HG02610 (cell line): ENCODE measurements at regions not wholly inside any gene's neighbourhood (a gene's known extent, or its start where the extent isn't known, plus 50 kb on each side); places are given as distances from the start of the nearest gene placed in this dataset.

Experiments used
- ATAC-seq: cut with Tn5 transposase; IDR thresholded peaks from one replicate; pipeline ENCODE4 v1.9.1; 2021; ENCODE audit warnings: mild to moderate bottlenecking, moderate library complexity; ENCODE audit not compliant: unreplicated experiment

- ATAC-seq = no peak
These were observed 821.3 kb upstream of the TYRP1 start for GRCh38 chr9:11871852-11872251.

DNA sequence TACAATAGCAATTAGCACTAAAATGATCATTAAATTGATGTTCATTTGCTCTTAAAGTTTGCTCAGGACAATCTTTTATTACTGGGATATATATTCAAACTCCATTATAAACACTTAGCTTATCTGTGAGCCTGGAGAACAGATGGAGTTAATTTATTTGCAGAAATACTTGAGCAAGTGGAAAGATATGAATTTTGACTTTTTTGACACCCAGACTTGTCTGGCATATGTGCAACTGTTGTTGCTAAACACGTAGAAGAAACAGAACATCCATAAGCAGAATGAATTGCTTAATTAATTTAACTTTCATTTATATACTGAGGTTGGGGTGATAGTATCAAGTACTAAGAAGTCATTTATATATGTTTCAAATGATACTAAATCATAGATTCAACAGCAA is 820.7 kb upstream of the TYRP1 start:
- no peak for ATAC-seq

- no peak for ATAC-seq
These were observed 818.8 kb upstream of the TYRP1 start for GRCh38 chr9:11874414-11874813.

DNA sequence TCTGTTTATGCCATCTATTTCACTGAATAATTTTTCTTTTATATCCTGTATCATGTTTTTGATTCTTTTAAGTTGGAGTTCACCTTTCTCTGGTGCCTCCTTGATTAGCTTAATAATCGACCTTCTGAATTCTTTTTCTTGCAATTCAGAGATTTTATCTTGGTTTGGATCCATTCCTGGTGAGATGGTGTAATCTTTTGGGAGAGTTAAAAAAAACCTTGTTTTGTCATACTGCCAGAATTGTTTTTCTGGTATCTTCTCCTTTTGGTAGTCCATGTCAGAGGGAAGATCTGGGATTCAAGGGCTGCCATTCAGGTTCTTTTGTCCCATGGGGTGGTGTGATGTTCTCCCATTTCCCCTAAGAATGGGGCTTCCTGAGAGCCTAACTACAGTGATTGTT is 800.8 kb upstream of the TYRP1 start:
- ATAC-seq = no peak

DNA sequence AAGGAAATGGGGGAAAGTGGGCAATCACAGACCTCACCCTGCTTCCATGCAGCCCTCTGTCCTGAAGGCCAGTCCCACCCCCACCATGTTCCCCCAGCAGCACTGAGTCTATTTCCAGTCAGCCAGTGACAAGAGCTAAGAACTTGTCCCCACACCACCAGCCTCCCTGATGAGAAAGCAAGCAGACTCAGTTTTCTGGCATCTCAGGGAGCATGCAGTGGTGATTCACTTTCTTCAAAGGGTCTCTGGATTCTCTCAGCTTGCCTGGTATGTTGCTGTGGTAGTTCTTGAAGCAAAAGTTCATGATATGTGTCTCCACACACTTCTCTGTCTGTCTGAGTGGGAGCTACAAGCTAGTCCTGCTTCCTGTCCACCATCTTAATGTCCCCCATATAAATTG is 799.9 kb upstream of the TYRP1 start:
- ATAC-seq = no peak

GRCh38 chr9:11894136-11894535 is 799.0 kb upstream of the TYRP1 start:
- no peak for ATAC-seq

DNA sequence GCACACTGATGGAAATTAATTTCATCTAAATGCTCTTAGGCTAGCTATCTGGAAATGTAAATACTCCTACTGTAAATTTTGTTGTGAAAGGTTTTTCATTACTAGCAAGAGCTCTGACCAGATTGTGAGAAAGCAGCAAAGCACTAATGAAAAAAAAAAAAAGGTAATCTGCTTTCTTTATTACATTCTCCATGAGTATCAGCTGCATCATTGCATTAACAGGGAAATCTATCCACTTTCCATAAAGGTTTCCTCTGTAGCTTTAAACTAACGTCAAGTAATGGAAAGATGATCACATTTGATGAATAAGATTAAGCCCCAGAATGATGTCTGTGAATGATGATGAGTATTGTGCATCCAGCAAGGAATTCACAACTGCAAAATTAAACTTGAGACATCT is 790.6 kb upstream of the TYRP1 start:
- no peak for ATAC-seq

DNA sequence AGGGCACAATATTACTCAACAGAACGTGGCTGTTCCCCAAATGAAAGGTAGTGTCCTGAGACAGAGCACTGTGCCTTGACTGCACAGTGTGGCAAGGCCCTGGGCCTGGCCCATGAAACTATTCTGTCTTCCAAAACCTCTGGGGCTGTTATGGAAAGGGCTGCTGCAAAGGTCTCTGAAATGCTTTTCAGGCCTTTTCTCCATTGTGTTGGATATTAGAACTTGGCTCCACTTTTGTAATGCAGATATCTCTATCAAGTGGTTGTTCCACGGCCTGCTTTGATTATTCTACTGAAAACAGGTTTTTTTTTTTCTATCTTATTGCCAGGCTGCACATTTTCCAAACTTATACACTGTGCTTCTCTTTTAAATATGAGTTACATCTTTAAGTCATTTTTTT is 777.5 kb upstream of the TYRP1 start:
- no peak for ATAC-seq

DNA sequence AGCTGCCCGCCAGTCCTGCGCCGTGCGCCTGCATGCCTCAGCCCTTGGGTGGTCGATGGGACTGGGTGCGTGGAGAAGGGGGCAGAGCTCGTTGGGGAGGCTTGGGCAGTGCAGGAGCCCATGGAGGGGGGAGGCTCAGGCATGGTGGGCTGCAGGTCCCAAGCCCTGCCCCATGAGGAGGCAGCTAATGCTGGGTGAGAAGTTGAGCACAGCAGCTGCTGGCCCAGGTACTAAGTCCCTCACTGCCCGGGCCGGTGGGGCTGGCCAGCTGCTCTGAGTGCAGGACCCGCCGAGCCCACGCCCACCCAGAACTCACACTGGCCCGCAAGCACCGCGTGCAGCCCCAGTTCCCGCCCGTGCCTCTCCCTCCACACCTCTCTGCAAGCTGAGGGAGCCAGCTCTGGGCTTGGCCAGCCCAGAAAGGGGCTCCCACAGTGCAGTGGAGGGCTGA is 764.3 kb upstream of the TYRP1 start:
- ATAC-seq = no peak

DNA sequence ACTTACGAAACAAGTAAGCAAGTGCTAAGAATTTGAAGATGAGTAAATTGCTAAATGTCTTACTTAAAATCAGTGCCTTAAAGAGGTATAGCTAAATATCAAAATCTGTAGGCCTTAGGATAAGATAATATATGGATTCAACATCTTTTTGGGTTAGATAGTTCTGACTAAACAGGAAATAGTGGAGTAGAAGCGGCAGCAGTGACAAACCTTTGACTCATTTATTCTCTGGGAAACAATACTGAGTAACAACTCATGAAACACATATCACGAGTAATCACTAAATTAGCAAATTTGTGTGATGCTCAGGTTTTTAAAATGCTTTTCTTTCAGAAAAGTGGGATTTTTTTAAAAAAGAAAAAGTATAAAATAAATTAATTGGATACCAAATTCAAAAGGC is 762.1 kb upstream of the TYRP1 start:
- no peak for ATAC-seq

DNA sequence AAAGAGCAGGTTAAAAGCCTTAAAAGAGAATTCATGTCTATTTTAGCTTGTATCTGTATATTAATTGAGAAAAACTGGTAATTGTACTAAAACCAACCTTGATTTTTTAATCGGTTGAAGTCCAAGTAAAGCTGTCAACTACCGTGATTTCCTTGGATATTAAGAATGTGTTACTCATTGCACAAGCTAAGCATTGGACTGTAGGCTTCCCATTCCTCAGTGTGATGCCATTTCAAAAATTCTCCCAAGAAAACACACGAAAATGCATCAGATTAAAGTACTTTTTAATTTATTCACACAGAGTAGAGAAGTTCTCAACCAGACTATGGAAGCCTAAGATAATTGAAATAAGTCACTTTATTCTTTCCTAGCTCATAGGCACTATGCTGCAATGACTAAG is 761.4 kb upstream of the TYRP1 start:
- ATAC-seq = no peak

GRCh38 chr9:11933926-11934325 is 759.3 kb upstream of the TYRP1 start:
- ATAC-seq = no peak

DNA sequence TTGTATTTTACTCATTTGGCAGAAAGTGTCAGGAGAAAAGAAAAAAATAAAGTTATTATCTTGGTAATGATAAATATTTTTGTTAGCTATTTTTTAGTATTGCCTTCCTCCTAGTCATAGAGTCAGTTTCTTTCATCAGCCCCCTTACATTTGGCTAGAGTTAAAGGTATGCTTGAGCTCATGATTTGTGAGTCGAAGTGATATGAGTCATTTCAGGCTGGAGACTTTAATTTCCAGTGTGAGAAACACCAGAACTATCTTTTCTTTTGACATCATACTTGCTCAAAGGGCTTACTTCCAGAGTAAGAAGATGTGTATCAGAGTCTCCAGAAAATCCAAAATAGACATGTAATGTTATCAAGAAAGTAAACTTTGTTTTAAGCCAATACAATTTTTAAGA is 746.7 kb upstream of the TYRP1 start:
- ATAC-seq = no peak

DNA sequence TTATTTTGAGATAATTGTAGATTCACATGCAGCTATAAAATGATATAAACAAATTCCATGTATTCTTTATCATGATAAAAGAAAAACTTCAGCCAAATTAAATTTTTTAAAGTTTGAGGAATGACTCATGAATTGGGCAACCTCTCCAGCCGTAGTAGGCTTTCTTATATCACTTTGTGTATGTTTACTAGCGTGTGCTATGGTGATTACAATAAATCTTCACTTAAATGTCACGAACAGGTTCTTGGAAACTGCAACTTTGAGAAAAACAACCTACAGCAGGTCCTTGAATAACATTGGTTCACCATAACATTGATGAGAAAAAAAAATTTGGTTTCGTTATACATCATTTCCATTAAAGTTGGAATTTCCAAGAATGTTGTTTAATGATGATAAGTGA is 730.9 kb upstream of the TYRP1 start:
- ATAC-seq = no peak

- ATAC-seq = no peak
These were observed 726.4 kb upstream of the TYRP1 start for GRCh38 chr9:11966786-11967185.

DNA sequence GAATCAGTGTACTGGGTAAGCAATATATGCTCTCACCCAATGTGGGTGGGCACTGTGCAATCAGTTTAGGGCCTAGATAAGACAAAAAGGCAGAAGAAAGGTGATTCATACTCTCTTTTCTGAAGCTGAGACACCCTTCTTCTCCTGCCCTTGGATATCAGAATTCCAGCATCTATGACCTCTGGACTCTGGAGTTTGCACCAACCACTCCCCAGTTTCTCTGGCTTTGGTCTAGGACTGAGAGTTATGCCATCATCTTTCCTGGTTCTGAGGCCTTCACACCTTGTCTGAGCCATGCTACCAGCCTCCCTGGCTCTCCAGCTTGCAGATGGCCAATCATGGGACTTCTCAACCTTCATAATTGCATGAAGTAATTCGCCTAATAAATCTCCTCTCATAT is 724.6 kb upstream of the TYRP1 start:
- ATAC-seq = no peak

- ATAC-seq = no peak
These were observed 720.2 kb upstream of the TYRP1 start for GRCh38 chr9:11973011-11973410.

DNA sequence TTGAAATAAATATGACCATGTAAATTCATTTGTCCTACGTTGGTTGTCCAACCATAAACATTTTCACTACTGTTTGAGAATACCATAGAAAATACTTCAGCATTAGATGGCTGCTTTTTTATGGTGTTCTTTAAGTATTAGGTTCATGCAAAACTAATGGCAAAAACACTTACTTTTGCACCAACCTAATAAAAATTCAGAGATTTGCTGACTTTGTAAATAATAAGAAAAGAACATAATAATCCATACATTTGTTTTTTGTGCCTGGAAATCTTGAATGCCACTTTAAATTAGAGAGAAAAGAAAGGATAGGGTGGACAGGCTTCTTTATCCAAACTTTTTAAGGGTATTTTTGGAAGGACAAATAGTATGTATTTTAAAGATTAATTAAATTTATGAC is 719.7 kb upstream of the TYRP1 start:
- ATAC-seq = no peak

DNA sequence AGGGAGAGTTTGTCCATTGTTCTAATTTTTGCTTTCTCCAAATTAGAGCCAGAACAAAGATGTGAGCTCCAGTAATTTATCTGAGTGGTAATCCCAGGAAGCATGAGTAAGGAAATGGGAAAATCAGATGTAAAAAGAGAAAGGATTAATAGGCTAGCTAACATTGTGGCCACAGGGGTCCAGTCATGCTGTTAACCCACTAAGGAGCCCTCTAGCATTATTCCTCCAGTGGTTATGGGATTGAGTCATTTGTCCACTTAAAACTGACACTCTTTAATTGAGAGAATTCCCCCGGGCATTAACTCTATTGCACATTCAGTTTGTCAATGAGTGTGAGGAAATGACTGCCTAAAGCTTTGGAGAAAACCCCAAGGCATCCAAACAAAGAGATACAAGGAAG is 700.3 kb upstream of the TYRP1 start:
- ATAC-seq = no peak

DNA sequence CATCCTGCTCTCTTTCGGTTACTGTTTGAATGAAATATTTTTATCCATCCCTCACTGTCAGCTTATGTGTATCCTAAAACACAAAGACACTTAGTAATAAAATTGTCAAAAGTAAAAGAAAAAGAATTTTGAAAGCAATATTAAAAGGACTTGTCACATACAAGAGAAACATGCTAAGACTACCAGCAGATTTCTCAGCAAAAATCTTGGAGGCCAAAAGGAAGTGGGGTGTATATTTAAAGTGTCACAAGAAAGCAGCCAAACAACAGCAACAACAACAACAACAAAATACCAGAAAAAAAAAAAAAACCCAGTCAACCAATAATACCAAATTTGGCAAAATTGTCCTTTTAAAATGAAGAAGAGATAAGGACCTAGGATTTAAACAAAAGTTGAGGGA is 678.7 kb upstream of the TYRP1 start:
- ATAC-seq = no peak

DNA sequence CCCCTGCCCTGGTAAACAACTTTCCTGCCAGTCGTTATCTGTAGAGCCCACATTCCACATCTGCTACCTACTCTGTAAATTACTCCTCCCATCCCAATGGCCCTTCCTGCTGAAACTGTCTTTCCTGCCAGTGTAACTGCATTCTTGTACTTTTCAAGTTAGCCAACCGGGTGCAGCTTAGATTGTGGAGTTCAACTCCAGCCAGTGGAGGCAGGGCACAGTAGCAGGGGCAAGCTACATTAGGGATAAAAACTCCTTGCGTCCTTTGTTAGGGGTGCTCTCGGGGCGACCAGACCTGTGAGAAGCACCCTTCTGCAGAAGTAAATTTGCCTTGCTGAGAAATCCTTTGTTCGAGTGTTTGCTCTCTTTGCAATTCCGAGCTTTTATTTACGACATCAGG is 639.0 kb upstream of the TYRP1 start:
- ATAC-seq = no peak

GRCh38 chr9:12056874-12057273 is 636.3 kb upstream of the TYRP1 start:
- no peak for ATAC-seq

DNA sequence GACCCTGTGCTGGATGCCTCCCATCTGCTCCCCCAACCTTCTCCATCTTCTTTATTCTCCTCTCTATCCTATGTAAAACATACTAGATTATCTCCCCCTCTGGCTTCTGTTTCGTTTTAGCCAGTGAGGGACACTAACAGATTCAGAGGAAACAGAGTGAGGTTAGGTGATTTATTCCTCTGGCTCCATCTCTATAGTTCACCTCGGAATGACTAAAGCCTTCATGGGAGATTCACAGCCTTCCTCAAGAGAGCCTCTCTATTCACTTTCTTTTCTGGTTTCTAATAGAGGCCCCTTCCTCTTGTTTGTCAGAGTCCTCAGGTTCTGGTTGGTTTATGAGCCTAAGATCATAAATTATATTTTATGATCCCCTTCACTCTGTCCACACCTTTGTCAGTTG is 633.1 kb upstream of the TYRP1 start:
- ATAC-seq = no peak

GRCh38 chr9:12060811-12061210 is 632.4 kb upstream of the TYRP1 start:
- ATAC-seq = no peak
